HG03575 (cell line): ENCODE measurements at regions not wholly inside any gene's neighbourhood (a gene's known extent, or its start where the extent isn't known, plus 50 kb on each side); places are given as distances from the start of the nearest gene placed in this dataset.

ENCODE experiments used
- ATAC-seq: cut with Tn5 transposase; IDR thresholded peaks from one replicate; pipeline ENCODE4 v1.9.1; 2021; ENCODE audit not compliant: unreplicated experiment, insufficient number of reproducible peaks, low FRiP score; ENCODE audit errors: extremely low read depth

- ATAC-seq: no peak
Observed at GRCh38 chr11:122337241-122337640, 221.2 kb upstream of the BLID start.

GRCh38 chr11:122336706-122337105 lies 220.7 kb upstream of the BLID start:
- ATAC-seq: no peak

- ATAC-seq: no peak
Observed at GRCh38 chr11:122334546-122335339, 218.7 kb upstream of the BLID start.

GRCh38 chr11:122333467-122333866 lies 217.5 kb upstream of the BLID start:
- no peak for ATAC-seq

GRCh38 chr11:122331079-122331478 lies 215.1 kb upstream of the BLID start:
- no peak for ATAC-seq

GRCh38 chr11:122330279-122330965 lies 214.4 kb upstream of the BLID start:
- ATAC-seq: no peak

GRCh38 chr11:122327528-122327927 lies 211.5 kb upstream of the BLID start:
- no peak for ATAC-seq

- no peak for ATAC-seq
Observed at GRCh38 chr11:122323754-122324421, 207.9 kb upstream of the BLID start.

GRCh38 chr11:122322329-122322728 lies 206.3 kb upstream of the BLID start:
- ATAC-seq: no peak

- no peak for ATAC-seq
Observed at GRCh38 chr11:122320671-122321070, 204.7 kb upstream of the BLID start.

- no peak for ATAC-seq
Observed at GRCh38 chr11:122319691-122320620, 203.9 kb upstream of the BLID start.

GRCh38 chr11:122319085-122319484 lies 203.1 kb upstream of the BLID start:
- no peak for ATAC-seq

GRCh38 chr11:122317305-122317704 lies 201.3 kb upstream of the BLID start:
- no peak for ATAC-seq

- ATAC-seq: no peak
Observed at GRCh38 chr11:122313581-122313980, 197.6 kb upstream of the BLID start.

GRCh38 chr11:122311216-122311755 lies 195.3 kb upstream of the BLID start:
- no peak for ATAC-seq

GRCh38 chr11:122310766-122311165 lies 194.8 kb upstream of the BLID start:
- no peak for ATAC-seq

GRCh38 chr11:122309262-122309925 lies 193.4 kb upstream of the BLID start:
- no peak for ATAC-seq

GRCh38 chr11:122308226-122308625 lies 192.2 kb upstream of the BLID start:
- ATAC-seq: no peak
